Endometrium (tissue), 2 donors: ENCODE measurements at regions not wholly inside any gene's neighbourhood (a gene's known extent, or its start where the extent isn't known, plus 50 kb on each side); places are given as distances from the start of the nearest gene placed in this dataset.

Experiments used
- FAIRE-seq: peaks from 2 replicates; lab custom pipeline; 2012; peaks lifted over from hg19 to GRCh38; lab: Jason Lieb, UNC
- donor health status: control.
- donor health status: control.

DNA sequence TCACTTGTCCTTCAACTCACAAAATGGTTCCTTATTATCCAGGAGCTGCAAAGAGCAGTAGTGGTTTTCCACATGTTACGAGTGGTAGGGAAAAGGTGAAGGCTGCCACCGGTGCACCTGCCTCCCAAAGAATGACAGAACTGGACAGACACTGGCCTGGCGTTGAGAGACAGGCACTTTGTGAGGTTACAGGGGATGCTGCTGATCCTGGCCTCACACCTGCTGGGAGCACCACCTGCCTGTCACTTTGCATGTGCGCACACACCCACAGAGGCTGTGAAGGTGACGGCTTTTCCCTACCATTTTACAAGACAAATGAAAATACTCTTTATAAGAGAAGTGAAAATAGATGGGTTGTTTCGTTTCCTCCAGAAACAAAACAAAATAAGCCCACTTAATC is 175.3 kb upstream of the B3GAT1 start:
- FAIRE-seq = no peak

DNA sequence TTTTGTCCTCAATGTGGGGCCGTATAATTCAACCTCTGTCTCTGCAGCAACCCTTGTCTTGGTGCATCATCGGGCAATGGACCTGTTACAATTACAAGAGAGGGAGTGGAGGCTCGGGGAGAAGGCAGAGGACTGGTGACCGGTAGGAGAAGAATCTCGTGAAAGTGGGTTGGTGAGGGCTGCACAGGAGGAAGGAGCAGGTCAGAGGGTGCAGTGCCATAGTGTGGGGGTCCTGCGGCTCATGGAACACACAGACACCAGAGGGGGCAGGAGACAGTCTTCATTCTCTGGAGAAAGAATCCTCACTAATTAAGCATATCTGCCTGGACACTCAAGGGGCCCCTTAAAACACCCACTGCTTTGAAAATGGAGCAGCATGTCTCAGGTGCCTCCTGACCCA is 174.7 kb upstream of the B3GAT1 start:
- FAIRE-seq = no peak

DNA sequence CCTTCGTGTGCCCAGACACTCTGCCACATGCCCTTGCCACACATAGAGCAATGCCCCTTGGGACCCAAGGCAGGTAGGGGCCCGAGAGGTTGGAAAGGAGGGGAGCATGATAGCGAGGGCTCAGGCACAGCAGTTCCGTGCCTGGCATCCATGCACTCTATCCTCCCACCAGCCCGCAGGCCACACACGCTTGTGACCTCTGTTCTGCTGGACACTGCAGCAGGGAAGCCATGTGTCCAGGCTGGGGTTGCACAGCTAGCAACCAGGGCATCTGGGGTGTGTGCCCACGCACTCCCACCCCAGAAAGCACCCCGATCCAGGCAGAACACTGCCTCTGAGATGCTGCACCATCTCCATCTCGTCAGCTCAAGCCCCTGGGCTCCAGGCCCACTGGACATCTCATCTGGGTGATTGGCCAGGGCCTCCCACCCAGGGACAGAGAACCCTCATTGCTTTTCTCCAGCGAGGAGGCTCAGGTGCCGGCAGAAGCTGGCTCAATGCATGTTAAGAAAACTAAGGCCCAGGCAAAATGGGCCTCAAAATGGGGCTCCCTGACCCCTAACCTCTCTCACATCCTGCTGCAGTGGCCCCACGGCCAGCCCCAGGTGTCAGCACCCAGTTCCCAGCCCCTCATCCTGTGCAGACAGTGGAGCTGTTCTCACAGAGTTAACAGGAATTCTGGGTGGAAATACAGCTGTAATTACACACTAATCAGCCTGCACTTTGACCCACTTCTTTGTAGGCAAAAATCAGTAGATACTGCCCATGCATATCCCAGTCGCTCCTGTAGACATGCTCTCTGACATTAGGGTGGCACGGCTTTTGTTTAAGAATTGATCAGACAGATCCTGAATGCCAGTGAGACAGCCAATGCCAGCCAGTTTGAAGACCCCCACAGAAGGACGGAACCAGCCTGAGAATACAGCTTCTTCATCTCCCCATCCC is 173.9 kb upstream of the B3GAT1 start:
- no peak for FAIRE-seq

DNA sequence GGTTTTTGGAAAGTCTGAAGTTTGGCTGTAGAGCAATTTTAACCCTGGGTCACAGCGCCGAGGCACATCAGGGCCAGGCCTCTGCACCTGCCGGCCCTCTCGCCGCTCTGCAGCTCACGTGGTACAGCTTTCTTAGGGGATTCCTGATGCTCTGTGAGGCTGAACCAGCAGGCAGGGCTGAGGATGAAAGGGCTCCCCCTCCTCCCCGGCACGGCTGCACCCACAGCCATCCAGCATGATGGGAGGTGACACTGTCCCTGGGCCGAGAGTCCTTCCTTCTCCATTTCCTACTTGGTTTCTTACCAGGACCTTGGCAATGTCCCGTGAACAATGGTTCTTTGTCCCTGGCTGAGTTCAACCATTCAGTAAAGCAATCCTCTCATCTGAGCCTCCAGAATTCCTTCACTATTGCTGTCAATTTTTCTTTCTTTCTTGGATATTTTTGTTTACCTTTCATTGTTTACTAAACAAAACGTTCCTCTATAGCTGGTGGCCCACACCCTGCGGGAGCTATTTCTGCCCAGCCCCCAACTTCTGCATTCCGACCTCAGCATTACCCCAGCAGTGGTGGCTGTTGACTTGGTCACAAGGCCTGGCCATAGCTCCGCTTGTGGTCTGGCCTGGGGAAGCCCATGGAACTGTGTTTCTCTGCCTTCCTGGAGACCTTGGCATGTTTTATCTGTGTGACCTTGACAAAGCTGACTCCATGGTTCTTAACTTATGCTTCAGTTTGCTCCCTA is 172.8 kb upstream of the B3GAT1 start:
- no peak for FAIRE-seq

DNA sequence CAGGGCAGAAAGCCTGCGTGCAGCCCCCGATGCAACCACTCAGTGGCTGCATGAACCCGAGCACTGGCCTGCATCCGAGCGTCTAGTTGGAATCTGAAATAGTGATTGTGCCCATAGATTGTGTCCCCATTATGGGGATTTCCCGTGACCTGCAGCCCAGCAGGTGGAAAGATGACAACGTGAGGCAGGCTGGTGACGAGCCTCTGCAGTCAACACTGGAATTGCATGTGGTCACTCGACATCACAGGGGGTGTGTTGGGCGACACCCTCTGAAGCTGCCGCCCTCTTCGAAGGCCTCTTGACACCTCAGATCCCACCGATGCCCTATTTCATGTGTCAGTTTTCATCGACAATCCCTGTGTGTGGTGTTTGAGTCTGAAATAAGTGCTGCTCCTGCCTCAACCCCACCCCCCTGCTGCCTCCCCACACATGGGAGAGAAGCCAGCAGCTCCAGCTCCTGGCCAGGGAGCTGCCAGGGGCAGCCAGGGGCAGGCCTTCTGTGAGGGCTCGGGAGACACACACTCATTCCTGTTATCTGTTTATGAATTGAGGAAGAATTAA is 172.0 kb upstream of the B3GAT1 start:
- no peak for FAIRE-seq

DNA sequence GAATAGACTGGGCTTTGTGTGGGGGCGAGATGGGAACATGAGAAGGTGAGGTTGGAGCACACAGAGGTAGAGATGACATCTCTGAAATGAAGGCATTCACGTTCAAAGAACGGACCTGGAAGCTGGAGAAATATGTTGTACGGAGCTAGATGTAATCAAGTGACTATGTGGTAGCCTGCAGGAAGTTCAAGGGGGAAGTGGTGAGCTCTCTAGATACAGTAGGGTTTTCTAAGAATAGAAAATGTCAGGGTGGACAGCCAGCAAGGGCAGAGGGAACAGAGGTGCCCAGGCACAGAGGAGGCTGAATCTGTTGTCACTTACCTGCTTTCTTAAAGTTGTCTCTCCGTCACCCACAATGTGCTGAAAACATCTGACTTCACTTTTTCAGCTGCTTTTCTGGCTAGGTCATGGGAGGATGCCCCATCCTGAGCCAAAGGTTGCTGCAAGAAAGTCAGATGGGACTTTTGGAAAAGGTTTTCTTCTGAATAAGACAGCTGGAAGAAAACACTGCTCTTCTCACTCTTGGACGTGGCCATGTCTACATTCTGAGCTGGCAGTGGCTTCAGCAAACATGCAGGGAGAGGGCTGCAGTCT is 171.5 kb upstream of the B3GAT1 start:
- no peak for FAIRE-seq

DNA sequence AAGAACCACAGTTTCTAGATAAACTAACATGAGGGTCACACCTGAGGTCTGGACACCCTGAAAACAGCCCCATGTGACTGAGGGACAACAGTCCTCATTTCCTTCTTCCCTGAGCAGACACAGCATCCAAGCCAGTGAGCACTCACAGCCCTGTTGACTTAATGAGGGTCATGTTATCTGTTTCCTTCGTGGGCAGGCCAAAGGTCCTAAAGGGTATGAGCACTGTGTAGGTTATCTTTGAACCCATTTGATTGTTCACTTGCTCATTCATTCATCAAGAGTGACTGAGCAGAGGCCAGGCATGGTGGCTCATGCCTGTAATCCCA is 170.7 kb upstream of the B3GAT1 start:
- no peak for FAIRE-seq

DNA sequence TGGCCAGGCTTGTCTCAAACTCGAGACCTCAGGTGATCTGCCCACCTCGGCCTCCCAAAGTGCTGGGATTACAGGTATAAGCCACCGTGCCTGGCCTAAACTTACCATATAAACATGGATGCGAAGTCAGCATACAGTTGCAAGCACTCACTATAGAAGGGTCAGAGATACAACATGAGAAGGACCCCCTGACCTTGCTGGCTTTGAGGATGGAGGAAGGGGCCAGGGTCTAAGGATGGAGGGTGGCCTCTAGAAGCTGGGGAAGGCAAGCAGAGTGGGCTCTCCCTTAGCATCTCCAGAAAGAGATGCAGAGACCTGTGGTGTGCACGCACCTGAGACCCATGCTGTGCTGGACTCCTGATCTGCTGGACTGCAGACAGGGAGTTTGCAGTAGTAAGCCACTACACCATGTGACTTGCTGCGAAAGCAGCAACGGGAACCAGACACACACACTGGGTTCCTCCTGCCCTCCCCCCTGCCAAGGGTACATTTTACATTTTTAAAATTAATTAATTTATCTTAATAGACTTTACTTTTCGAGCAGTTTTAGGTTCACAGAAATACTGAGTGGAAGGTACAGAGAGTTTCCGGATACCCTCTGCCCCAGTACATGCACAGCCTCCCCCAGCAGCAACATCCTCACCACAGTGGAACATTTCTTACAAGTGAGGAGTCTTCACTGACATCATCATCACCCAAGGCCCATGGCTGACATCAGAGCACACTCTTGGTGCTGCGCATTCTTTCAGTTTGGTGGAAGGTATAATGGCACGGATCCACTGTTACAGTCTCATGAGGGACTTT is 170.1 kb upstream of the B3GAT1 start:
- no peak for FAIRE-seq

DNA sequence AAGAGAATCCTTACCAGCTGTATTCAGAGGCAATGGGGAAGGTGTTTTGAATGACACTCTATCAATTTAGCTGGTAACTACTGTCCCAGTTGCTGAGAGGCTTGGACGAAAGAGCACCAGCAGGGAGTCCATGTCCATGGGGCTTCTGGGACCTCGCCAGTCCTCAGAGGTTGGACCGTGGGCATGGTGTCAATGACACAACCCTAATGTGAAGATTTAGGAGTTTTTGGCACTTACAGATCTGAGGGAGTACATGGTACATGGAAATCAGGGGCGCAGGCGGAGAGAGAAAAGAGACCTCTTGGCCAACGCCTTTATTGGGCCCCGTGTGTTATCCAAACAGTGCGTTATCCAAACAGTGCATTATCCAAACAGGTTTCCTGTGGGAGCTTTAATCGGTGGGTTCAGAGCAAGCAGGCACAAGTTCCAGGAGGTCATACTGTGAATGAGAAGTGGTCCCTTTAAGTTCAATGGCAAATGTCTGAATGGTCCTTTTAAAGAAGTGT is 169.1 kb upstream of the B3GAT1 start:
- no peak for FAIRE-seq

DNA sequence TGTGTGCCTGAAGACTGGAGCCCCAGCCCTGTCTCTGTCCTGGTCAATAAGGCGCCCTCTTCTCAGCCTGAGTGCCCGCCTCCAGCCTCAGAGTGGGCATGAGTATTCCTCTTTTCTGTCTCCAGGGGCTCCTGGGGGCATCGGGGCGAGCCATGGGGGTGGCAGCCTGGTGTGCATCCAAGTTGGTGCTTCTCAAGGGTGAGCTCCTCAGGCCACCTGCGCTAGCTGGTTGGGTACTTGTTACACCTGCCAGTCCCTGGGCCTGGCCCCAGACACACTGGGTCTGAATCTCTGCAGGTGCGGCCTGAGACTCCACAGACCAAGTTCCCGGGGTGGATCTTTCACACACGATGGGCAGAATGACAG is 168.6 kb upstream of the B3GAT1 start:
- no peak for FAIRE-seq

DNA sequence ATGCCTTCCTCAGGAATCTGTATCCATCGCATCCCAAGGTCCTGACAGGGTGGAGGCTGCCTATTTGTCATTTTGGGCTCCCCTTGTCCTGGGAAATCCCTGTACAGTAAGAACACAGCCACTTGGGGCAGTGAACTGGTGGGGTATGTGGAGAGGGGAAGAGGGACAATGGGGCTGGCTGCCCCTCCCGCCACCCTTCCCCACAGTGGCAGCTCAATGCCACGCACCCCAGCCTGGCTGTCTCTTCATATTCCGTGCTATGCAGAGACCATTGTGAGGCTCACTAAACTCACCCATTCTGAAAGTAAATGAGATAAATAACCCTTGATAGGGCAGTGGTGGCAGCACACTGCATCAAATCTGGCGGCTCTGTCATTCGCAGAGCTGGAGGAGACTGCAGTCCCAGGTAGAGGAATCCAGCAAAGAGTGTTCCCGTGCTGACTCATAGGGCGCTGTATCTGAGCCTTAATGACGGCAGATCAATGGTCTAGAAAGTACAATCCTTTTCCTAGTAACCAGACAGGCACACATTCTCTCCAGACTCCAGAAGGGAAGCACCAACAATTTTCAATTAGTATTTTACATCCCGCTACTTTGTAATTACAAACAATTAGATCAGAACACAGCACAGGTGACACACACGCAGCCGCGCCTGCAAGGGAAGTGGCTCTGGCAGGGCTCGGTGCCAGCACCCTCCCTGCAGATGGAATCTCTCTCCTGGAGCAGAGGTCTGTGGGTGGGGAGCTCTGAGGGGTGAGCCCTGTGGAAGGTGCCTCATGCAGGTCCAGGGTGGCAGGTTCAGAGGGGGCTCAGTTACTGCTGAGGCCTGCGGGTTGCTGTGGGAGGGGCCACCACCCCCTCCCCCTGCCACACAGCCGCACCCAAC is 167.9 kb upstream of the B3GAT1 start:
- no peak for FAIRE-seq

DNA sequence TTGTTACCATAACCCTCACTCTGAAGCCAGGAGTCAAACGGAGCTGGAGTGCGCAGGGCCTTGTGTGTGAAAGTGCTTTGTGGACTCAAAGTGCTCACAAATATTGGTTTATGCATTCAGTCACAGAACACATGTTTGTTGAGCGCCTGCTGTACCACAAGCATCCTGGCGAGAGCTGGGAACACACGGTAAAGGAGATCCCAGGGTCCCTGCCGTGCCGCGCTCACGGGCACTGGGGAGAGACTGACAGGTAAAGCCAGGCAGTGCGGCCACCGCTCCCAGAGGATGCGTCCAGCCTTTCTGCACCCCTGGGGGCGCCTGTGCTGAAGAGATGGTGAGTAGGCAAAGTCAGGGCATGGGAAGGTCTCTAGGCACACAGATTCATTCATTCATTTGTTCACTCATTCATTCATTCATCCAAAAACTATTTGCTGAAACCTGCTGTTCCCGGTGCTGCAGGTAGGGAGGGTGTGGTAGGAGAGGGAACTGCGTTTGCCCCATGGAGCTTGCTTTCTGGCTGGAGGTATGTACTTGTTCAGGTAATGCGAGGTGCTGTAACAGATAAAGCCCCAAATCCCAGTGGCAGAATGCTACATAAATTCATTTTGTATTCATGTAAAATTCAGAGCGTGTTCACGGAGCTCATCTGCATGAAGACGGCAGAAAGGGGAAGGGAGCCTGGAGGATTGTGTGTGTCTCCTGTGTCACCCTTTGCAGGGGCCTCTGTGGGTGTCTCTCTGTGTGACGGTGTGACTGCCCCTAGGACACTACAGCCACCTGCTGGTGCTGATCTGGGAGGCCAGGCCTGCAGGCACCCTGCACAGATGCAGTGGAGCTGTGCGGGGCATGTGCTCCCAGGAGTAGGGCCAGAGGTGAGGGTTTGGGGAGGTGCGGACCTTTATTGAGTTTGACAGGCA is 167.0 kb upstream of the B3GAT1 start:
- FAIRE-seq = no peak

DNA sequence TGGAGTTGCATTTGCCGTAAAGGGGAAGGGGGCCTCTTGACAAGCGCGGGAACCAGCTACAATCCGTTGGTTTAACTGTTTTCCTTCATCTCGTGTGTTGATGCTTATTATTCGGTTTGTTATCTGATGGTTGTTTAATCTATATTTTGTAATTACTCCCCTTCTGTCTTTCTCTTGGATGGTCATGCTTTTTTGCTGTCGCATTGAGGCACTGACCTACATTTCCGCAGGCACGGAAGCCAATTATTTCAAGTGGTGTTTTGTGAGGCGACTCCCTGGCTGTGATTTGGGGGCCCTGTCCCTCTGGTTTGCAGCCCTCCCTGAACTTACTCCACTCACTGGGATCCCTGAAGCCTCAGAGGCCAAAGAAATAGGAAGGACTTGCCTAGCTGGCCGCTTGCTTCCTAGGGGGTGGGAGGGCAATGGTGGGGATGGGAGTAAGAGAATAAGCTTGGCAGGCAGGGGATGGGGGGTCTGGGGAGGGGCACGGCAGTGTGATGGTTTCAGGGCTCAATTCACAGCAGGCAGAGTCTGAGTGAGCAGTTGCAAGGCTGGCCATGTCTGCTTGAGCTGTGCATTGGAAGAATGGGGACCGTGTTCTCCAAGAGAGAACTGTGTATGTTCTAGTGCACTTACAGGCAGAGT is 165.8 kb upstream of the B3GAT1 start:
- FAIRE-seq = no peak

DNA sequence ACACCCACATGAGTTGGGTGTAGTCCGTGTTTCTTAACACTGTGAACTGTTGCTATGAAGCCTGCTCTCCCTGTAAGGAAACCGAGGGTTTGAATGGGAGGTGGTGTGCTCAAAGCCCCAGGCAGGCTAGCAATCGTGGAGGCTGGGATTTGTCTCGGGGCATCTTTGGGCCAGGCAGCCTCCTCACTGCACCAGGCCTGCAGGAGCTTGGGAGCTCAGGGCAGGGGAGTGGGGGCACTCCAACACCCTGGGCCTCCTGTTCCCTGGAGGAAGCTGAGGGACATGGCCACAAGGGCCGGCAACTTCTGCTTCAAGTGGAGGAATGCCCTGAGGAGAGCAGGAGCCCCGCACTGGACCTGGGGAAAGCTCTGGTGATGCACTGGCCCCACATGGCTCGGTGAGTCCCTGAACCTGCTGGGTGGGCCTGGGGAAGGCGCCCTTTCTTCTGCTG is 164.7 kb upstream of the B3GAT1 start:
- no peak for FAIRE-seq

DNA sequence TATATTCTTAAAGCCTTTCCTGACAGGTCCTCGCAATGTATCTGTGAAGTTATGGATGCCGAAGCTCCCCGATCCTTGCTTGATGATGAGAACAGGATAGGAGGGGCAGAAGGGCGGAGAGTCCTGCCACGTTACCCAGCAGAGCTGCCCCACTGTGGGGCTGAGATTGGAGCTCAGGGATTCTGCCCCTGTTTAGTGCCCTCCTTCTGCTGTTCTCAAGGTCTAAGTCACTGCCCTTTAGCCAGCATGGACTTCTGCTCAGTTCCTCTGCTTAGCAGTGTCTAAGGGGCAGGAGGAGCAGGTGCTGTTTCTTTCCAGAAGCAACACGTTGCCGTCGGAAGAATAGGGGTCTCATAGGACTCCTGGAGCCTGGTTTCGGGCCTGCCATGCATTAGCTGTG is 164.2 kb upstream of the B3GAT1 start:
- FAIRE-seq = no peak

DNA sequence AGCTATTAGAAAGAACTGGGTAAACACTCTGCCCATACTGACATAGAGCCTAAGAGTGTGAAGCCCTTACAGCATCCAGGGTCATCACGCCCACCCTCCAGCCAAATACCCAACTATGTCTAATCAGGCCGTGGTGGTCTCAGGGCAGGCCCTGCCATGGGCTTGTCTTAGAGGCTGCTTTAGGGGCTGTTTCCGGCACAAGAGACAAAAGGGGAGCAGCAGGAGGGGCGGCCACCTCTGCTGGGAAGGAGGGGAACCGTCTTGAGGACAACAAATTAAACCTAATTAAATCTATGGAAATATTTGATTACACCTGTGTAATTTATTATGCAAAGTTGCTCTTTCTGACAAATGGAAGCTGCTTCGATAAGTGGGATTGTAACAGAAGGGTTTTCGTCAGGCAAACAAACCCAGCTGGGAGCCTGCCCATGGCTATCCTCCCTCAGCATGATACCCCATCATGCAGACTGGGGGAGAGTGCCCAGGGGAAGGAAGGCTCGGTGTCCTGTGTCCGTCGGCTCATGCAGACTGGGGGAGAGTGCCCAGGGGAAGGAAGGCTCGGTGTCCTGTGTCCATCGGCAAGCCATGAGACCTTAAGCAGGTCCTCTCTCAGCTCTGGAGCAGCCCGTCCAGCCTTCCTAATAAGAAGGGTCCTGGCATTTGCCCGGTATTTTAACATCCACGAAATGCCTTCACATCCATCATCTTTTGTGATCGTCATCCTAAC is 163.6 kb upstream of the B3GAT1 start:
- FAIRE-seq = no peak

DNA sequence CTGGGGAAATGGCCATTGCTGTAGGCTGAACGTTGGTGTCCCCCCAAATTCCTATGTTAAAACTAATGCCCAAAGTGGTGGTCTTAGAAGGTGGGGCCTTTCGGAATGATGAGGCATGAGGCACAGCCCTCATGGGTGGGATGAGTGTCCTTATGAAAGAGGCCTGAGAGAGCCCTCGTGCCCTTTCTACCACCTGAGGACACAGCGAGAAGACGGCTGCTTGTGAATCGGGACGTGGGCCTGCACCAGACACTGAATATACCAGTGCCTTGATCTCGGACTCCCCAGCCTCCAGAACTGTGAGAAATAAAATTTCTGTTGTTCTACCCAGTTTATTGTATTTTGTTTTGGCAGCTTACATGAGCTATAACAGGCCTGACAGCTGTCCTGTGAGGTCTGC is 162.9 kb upstream of the B3GAT1 start:
- FAIRE-seq = no peak

DNA sequence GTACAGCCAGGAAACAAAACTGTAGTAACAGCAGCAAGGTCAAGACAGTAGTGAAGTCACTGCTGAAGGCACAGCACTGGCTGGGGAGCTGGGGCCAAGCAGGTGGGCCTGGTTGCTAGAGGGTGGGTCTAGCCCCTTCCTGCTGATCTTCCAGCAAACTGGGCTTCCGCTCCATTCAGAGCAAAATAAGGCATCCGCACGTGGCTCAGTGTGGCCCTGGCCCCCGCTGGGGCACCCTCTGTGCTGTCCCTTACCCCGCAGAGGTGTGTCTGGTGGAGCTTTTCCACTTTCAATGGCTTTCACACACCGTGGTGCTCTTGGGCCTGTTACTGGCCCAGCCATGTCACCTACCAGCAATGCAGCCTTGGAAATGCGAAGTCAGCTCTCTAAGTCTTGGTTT is 162.4 kb upstream of the B3GAT1 start:
- FAIRE-seq = no peak

DNA sequence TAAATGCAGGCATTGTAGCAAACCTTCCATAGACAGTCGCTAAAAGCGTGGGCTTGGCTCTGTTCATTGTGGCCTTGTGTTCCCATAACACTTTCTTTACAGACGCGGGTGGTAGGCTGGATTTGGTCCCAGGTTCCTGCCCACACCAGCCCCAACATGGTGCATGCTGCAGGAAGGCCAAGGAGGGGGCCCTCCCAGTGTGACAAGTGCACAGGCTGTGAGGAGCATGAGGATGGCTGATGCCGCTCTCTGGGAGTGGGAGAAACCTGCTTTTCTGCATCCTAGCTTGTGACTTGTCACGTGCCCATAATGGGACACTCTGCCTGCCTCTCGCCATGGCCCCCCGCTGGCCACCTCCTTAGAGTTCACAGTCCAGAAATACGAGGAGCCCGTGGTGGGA is 161.8 kb upstream of the B3GAT1 start:
- FAIRE-seq = no peak
